Trophoblast cell (in vitro differentiated cells and primary cell): ENCODE measurements at regions not wholly inside any gene's neighbourhood (a gene's known extent, or its start where the extent isn't known, plus 50 kb on each side); places are given as distances from the start of the nearest gene placed in this dataset.

Experiments
- DNase-seq, 2 donors: peaks; one replicate each; pipeline ENCODE4 v3.0.0-alpha.2; 2016
- H2AFZ ChIP-seq: 2 replicates; pipeline ENCODE4 v1.6.1; 2013; ENCODE audit warnings: low read length, moderate library complexity, mild to moderate bottlenecking; ENCODE audit not compliant: insufficient read depth, poor library complexity
- H2AK5ac ChIP-seq: 2 replicates; pipeline ENCODE4 v1.6.1; 2013; ENCODE audit warnings: mild to moderate bottlenecking, low read length
- H2BK120ac ChIP-seq: 2 replicates; pipeline ENCODE4 v1.6.1; 2013; ENCODE audit warnings: low read length, mild to moderate bottlenecking, moderate library complexity; ENCODE audit not compliant: insufficient read depth, poor library complexity
- H2BK12ac ChIP-seq: 2 replicates; pipeline ENCODE4 v1.6.1; 2013; ENCODE audit warnings: mild to moderate bottlenecking, low read length, moderate library complexity
- H2BK5ac ChIP-seq: 2 replicates; pipeline ENCODE4 v1.6.1; 2013; ENCODE audit warnings: low read length, low read depth, moderate library complexity, mild to moderate bottlenecking; ENCODE audit not compliant: poor library complexity
- H3K14ac ChIP-seq: 2 replicates; pipeline ENCODE4 v1.6.1; 2013; ENCODE audit warnings: mild to moderate bottlenecking, low read length
- H3K18ac ChIP-seq: 2 replicates; pipeline ENCODE4 v1.6.1; 2013; ENCODE audit warnings: mild to moderate bottlenecking, low read length
- H3K23ac ChIP-seq: 2 replicates; pipeline ENCODE4 v1.6.1; 2013; ENCODE audit warnings: low read length
- H3K27ac ChIP-seq: 2 replicates; pipeline ENCODE4 v1.5.1; 2013; ENCODE audit warnings: low read depth, mild to moderate bottlenecking, inconsistent platforms, low read length, moderate library complexity
- H3K27me3 ChIP-seq: 2 replicates; pipeline ENCODE4 v1.6.1; 2013; ENCODE audit warnings: inconsistent platforms, mild to moderate bottlenecking, low read length, moderate library complexity; ENCODE audit not compliant: insufficient read depth
- H3K36me3 ChIP-seq, 2 experiments: 1 replicate in 1 of 2; 2 replicates in 1 of 2; pipeline ENCODE4 v1.6.1; 2013; ENCODE audit warnings: low read length in 2 of 2, mild to moderate bottlenecking in 2 of 2, moderate library complexity in 1 of 2; ENCODE audit not compliant: insufficient read depth in 2 of 2, control insufficient read depth in 1 of 2
- H3K4ac ChIP-seq: 2 replicates; pipeline ENCODE4 v1.6.1; 2013; ENCODE audit warnings: low read depth, mild to moderate bottlenecking, low read length, moderate library complexity
- H3K4me1 ChIP-seq, 2 experiments: 1 replicate in 1 of 2; 2 replicates in 1 of 2; pipeline ENCODE4 v1.6.1; 2013; ENCODE audit warnings: low read length in 2 of 2, mild to moderate bottlenecking in 2 of 2, moderate library complexity in 1 of 2; ENCODE audit not compliant: insufficient read depth in 2 of 2, control insufficient read depth in 1 of 2
- H3K4me2 ChIP-seq: 2 replicates; pipeline ENCODE4 v1.6.1; 2013; ENCODE audit warnings: inconsistent platforms, mild to moderate bottlenecking, low read length, moderate library complexity
- H3K4me3 ChIP-seq: 2 replicates; pipeline ENCODE4 v1.5.1; 2013; ENCODE audit warnings: mild to moderate bottlenecking, low read depth, low read length, inconsistent platforms
- H3K79me1 ChIP-seq: one replicate; pipeline ENCODE4 v1.6.1; 2013; ENCODE audit warnings: low read length
- H3K79me2 ChIP-seq: 2 replicates; pipeline ENCODE4 v1.6.1; 2013; ENCODE audit warnings: low read length, mild to moderate bottlenecking; ENCODE audit not compliant: control insufficient read depth, insufficient read depth, poor library complexity
- H3K9ac ChIP-seq: 2 replicates; pipeline ENCODE4 v1.6.1; 2013; ENCODE audit warnings: mild to moderate bottlenecking, low read length
- H3K9me3 ChIP-seq: 2 replicates; pipeline ENCODE4 v1.6.1; 2013; ENCODE audit warnings: low read depth, mild to moderate bottlenecking, control low read depth, inconsistent platforms, low read length; ENCODE audit not compliant: insufficient read depth
- H4K12ac ChIP-seq: 2 replicates; pipeline ENCODE4 v1.6.1; 2013; ENCODE audit warnings: low read depth, mild to moderate bottlenecking, low read length, moderate library complexity
- H4K8ac ChIP-seq: 2 replicates; pipeline ENCODE4 v1.6.1; 2013; ENCODE audit warnings: low read depth, mild to moderate bottlenecking, low read length, moderate library complexity
- H4K91ac ChIP-seq: one replicate; pipeline ENCODE4 v1.6.1; 2013; ENCODE audit warnings: low read depth, mild to moderate bottlenecking, low read length, moderate library complexity
- WGBS: extraction: QIAGEN DNeasy Blood & Tissue Kit; methylation state at CpG from one replicate; pipeline ENCODE4 v1.1.7; 2013; ENCODE audit warnings: missing lambda C conversion rate; ENCODE audit not compliant: insufficient read length, insufficient coverage; ENCODE audit errors: extremely low coverage; 5-methylcytosine and 5-hydroxymethylcytosine counted together

DNA sequence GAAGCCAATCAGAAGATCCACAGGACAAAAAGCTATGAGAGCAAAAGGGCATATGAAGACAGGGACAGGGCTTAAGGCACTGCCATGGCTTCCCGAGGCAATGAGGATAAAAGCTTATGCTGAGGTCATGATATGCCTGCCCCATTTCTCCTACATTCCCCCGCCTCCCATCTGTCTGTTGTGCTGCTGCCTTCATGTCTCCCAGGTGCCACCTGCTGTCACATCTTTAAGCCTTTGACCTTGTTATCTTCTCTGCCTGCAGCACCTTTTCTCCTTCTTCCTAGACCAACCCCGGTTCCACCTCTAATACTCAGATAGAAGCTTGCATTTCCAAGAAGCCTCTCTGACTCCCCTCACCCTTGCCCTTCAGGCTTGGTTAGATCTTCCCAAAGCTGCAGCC, 213.8 kb downstream of the ARRDC4 start:
- Histone ChIP-seq H3K18ac (no peak overlapping the region), H2BK5ac (no peak overlapping the region), H4K91ac (no peak overlapping the region), H4K12ac (no peak overlapping the region), H4K8ac (no peak overlapping the region), H3K9ac (no peak overlapping the region), H3K4me3 (no peak overlapping the region), H3K4me1 (no peaks in the 10 kb centered on the region), H2BK120ac (no peak overlapping the region), H2AFZ (no peak overlapping the region), H2AK5ac (no peak overlapping the region), H3K9me3 (no peaks in the 10 kb centered on the region), H3K14ac (no peak overlapping the region), H2BK12ac (no peak overlapping the region), H3K27ac (no peak overlapping the region), H3K36me3 (no peaks in the 10 kb centered on the region), H3K4me2 (no peak overlapping the region), H3K4ac (no peak overlapping the region), H3K23ac (no peak overlapping the region), H3K27me3 (no peaks in the 10 kb centered on the region), H3K79me1 (no peaks in the 10 kb centered on the region), H3K79me2 (no peaks in the 10 kb centered on the region)
- WGBS: no CpG with 5 or more reads among the region's 3 CpGs
- DNase-seq: no peak

DNA sequence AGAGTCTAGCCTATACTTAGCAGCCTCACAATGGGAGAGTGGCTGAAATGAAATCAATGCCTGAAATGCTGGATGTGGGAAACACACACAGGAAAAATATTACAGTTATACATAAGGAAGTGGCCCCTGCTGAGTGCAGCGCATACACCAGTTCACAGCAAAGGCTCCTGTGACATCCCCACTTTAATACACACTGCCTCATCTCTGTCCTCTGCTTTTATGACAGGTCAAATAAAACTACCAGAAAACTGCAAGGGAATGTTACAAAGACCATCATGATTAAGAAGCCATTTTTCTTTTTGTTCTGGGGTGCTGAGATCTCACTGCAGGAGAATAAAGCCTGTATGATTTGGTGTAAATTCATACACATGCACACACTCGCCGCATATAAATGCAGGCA, 214.3 kb downstream of the ARRDC4 start:
- no peak overlapping the region for H3K9ac ChIP-seq
- no peaks in the 10 kb centered on the region for H3K79me2 ChIP-seq
- no peak overlapping the region for H2AFZ ChIP-seq
- H3K23ac ChIP-seq: no peak overlapping the region
- H3K4ac ChIP-seq: no peak overlapping the region
- H4K91ac ChIP-seq: no peak overlapping the region
- no peak overlapping the region for H2BK12ac ChIP-seq
- H3K36me3 ChIP-seq: no peaks in the 10 kb centered on the region
- no peak overlapping the region for H3K4me2 ChIP-seq
- no peaks in the 10 kb centered on the region for H3K79me1 ChIP-seq
- H3K4me1 ChIP-seq: no peaks in the 10 kb centered on the region
- H3K14ac ChIP-seq: no peak overlapping the region
- no peak for DNase-seq
- WGBS: no CpG with 5 or more reads among the region's 3 CpGs
- H3K4me3 ChIP-seq: no peak overlapping the region
- H3K27ac ChIP-seq: no peak overlapping the region
- H2AK5ac ChIP-seq: no peak overlapping the region
- no peaks in the 10 kb centered on the region for H3K9me3 ChIP-seq
- no peak overlapping the region for H2BK120ac ChIP-seq
- H3K18ac ChIP-seq: no peak overlapping the region
- no peak overlapping the region for H4K12ac ChIP-seq
- no peaks in the 10 kb centered on the region for H3K27me3 ChIP-seq
- no peak overlapping the region for H4K8ac ChIP-seq
- H2BK5ac ChIP-seq: no peak overlapping the region

DNA sequence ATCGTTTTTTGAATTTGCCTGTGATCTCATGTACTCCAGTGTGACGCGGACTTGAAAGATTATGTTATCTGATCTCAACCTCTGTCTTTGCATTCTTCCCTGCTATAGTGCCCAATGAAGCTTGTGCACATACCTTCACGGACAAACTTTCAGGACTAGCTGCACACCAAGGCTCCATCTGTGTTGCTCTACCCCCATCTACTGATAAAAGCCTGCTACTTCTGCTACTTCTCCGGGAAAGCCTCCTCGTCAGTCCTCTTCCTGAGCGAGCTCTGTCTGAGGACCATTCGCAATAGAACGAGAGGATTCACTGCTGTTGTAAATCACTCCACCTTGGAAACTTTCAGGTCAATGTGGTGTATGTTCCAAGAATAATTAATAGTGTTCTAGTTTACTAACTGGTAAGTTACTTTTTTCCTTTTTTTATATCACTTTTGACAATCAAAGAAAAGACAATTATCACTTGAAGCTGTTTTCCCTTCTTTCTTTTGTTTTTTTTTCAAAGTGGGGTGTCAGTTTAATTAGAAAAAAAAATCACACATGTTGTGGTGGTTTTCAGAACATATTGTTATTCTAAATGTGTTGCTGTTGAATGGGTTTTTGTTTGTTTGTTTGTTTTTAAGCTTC, 217.6 kb downstream of the ARRDC4 start:
- peak; percentile 64 to 77 for DNase-seq
- Histone ChIP-seq H3K27ac (no peak overlapping the region), H4K91ac (no peak overlapping the region), H3K4ac (no peak overlapping the region), H3K36me3 (no peaks in the 10 kb centered on the region), H3K23ac (no peak overlapping the region), H3K18ac (no peak overlapping the region), H3K4me2 (no peak overlapping the region), H3K14ac (no peak overlapping the region), H2BK5ac (no peak overlapping the region), H4K8ac (no peak overlapping the region), H3K4me1 (no peaks in the 10 kb centered on the region), H2BK12ac (no peak overlapping the region), H3K79me1 (no peaks in the 10 kb centered on the region), H2AFZ (no peak overlapping the region), H3K4me3 (no peak overlapping the region), H4K12ac (no peak overlapping the region), H3K9me3 (no peaks in the 10 kb centered on the region), H3K79me2 (no peaks in the 10 kb centered on the region), H3K27me3 (no peaks in the 10 kb centered on the region), H3K9ac (no peak overlapping the region), H2BK120ac (no peak overlapping the region), H2AK5ac (no peak overlapping the region)
- no CpG with 5 or more reads among the region's 9 CpGs for WGBS

DNA sequence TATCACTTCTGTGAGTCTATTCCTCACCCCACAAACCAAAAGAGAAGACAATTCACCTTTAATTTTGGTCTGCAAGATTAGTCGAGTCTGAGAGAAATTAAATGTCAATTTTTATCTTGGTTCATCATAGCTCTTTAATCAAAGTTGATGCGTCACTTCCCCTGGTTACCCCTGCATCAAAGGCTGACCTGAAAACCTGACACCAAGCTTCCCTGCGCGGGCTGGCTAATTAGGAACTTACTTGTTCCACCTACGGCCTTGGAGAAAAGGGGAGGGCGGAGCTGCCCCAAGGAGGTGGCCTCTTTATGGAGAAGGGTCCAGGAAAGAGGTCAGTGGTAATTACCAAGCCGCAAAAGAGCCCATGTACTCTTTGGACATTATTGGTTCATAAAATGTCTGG, 218.4 kb downstream of the ARRDC4 start:
- no peak overlapping the region for H2AK5ac ChIP-seq
- no peaks in the 10 kb centered on the region for H3K79me2 ChIP-seq
- no peaks in the 10 kb centered on the region for H3K36me3 ChIP-seq
- H4K8ac ChIP-seq: no peak overlapping the region
- no peak overlapping the region for H3K14ac ChIP-seq
- no CpG with 5 or more reads among the region's 7 CpGs for WGBS
- no peaks in the 10 kb centered on the region for H3K9me3 ChIP-seq
- no peak overlapping the region for H2BK120ac ChIP-seq
- H3K79me1 ChIP-seq: no peaks in the 10 kb centered on the region
- H3K4ac ChIP-seq: no peak overlapping the region
- H4K12ac ChIP-seq: no peak overlapping the region
- H3K27ac ChIP-seq: no peak overlapping the region
- no peak overlapping the region for H2BK12ac ChIP-seq
- no peaks in the 10 kb centered on the region for H3K4me1 ChIP-seq
- no peak for DNase-seq
- H2AFZ ChIP-seq: no peak overlapping the region
- H2BK5ac ChIP-seq: no peak overlapping the region
- H3K9ac ChIP-seq: no peak overlapping the region
- no peaks in the 10 kb centered on the region for H3K27me3 ChIP-seq
- no peak overlapping the region for H3K23ac ChIP-seq
- H3K4me3 ChIP-seq: no peak overlapping the region
- H3K4me2 ChIP-seq: no peak overlapping the region
- no peak overlapping the region for H4K91ac ChIP-seq
- H3K18ac ChIP-seq: no peak overlapping the region
